GM13977 (cell line): ENCODE measurements at regions not wholly inside any gene's neighbourhood (a gene's known extent, or its start where the extent isn't known, plus 50 kb on each side); places are given as distances from the start of the nearest gene placed in this dataset.

Experiments used
- DNase-seq: peaks from one replicate; pipeline ENCODE4 v3.0.0; 2012; ENCODE audit warnings: low spot score
- CTCF ChIP-seq: IDR thresholded peaks from 2 replicates; pipeline ENCODE4 v1.5.1; 2012; ENCODE audit warnings: mild to moderate bottlenecking, control low read depth; ENCODE audit not compliant: insufficient read depth; ENCODE audit errors: extremely low read depth, missing control alignments
- in situ Hi-C: fragments of 300-500 bp; cut with MboI; formaldehyde crosslinking; loops from one replicate; pipeline ENCODE4 v1.12.0; 2022; ENCODE audit warnings: low sequenced_read_pairs, low pct_unique_long_range_greater_than_20kb, mixed read lengths, inconsistent platforms; ENCODE audit not compliant: unreplicated experiment

- DNase-seq = no peak
- in situ Hi-C loops = no loop called here
- TF ChIP-seq CTCF = no peak
Observed at GRCh38 chr2:13180729-13181128, 464.0 kb downstream of the TRIB2 start.

- in situ Hi-C loops = no loop called here
- DNase-seq = no peak
- no peak for TF ChIP-seq CTCF
Observed at GRCh38 chr2:13193075-13193474, 476.3 kb downstream of the TRIB2 start.

- DNase-seq = peak; percentile 17
- in situ Hi-C loops = no loop called here
- peak; percentile 59 for TF ChIP-seq CTCF
Observed at GRCh38 chr2:13193900-13194299, 477.2 kb downstream of the TRIB2 start.

- TF ChIP-seq CTCF = no peak
- no peak for DNase-seq
- in situ Hi-C loops = no loop called here
Observed at GRCh38 chr2:13195270-13195669, 478.5 kb downstream of the TRIB2 start.

- DNase-seq = no peak
- TF ChIP-seq CTCF = no peak
- in situ Hi-C loops = no loop called here
Observed at GRCh38 chr2:13197248-13197647, 480.5 kb downstream of the TRIB2 start.

- no peak for DNase-seq
- in situ Hi-C loops = no loop called here
- TF ChIP-seq CTCF = peak; percentile 34
Observed at GRCh38 chr2:13201924-13202323, 485.2 kb downstream of the TRIB2 start.

- no peak for DNase-seq
- no peak for TF ChIP-seq CTCF
- in situ Hi-C loops = no loop called here
Observed at GRCh38 chr2:13212115-13212514, 495.4 kb downstream of the TRIB2 start.
